HG03521 (cell line): ENCODE measurements at regions not wholly inside any gene's neighbourhood (a gene's known extent, or its start where the extent isn't known, plus 50 kb on each side); places are given as distances from the start of the nearest gene placed in this dataset.

Experiments
- ATAC-seq: cut with Tn5 transposase; IDR thresholded peaks from one replicate; pipeline ENCODE4 v1.9.1; 2021; ENCODE audit warnings: mild to moderate bottlenecking, moderate library complexity; ENCODE audit not compliant: unreplicated experiment

DNA sequence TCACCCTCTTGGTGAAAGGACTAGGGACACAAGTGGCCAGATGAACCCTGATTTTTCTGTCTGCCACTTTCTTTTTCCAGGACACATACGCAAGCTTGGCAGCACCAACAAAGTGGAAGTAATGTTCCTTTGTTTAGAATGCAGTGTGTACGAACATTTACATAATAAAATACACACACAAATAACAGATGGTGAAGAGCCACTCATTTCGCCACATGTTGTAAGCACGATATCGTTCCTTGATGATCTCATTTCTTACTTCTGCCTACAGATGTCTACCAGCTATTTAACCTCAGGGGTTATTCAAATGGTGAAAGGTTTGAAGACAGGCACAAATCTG is 670.2 kb upstream of the CXADR start:
- no peak for ATAC-seq

DNA sequence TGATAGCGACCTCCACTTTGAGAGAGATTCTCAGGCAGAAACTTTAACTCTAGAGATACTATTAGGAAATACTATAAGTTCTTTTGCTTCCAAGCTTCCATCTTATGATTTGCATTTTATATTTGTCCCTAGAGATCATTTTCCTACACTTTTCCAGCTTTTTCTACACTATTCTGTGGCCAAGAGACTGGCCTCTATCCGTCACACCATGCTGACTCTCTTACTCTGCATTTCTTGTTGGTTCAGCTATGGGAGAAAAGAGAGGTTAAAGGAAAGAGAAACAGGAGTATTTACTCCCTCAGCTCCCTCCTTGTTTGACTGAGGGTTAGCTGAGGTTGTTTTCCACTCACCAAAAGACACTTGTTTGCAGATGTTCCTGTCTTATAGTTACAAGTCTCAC is 665.6 kb upstream of the CXADR start:
- no peak for ATAC-seq

DNA sequence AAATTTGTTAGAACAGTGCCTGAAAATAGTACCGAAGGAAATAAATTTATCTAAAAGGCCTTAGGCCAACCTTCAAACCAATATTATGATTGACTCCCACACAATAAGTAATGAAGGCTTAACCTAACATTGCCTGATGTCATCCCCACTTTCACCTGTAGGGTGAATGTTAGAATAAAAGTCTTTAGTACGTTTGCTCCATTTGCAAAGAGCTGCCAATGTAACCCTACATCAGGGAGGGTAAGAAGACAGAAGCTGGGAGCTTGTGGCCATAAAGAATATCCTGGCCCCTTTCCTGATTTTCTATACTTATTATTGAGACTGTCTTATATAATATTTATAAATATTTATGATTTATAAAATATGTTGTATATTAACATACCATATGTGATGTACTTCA is 661.8 kb upstream of the CXADR start:
- ATAC-seq: no peak

DNA sequence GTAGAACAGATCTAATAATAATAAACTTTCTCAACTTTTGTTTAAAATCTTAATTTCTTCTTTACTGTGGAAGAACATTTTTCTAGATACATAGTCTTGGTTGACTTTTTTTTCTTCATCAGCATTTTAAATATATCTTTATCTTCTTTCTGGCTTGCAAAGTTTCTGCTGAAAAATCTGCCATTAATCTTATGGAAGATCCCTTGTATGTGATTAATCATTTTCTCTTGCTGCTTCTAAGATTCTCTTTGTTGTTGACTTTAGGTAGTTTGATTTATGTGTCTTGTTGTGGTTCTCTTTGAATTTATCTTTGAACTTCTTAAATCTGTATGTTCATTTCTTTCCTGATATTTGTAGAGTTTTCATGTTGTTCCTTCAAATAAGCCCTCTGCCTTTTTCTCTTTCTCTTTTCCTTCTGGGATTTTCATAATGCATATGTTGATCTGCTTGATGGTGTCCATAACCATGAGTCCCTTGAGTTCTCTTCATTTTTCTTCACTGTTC is 657.6 kb upstream of the CXADR start:
- no peak for ATAC-seq

DNA sequence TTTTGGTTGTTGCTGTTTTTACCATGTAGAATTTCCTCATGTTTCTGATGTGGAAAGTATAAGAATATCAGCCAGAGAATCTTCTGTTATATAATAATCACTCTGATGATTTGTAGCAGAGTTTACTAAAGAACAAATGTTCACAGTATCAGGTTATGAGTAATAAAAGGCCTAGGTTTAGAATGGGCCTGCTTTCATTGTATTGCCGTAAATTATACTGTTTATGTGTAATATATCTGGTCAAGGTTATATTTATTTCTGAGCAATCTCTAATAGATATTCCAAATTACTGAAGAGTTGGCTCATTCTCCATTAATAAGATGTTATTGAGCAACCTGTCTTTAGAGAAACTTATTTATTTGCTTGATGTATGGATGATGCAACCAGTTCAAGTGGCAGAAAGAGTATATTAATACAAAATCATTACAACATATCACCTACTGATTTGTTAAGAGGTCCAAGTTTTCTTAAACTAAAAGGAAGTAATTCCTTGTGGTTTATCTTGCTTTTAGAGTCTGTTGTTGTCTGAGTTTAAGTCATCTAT is 649.4 kb upstream of the CXADR start:
- no peak for ATAC-seq

DNA sequence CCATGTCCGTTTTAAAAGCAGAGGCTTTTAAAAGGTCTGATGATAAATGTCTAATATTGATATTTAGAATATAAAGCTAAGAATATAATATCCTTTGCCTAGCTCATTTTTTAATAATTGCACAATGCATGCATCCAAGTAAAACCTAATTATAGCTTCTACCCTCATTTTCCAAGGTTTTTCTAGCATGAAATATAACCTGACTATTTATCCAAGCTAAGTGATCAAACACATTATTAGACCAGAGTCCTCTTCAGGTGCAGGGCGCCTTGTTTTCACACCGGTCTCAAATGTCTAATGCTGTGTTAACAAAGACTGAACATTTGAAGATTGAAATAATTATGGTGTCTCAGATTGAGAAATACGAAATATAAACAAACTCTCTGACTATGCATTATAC is 648.9 kb upstream of the CXADR start:
- ATAC-seq: no peak

DNA sequence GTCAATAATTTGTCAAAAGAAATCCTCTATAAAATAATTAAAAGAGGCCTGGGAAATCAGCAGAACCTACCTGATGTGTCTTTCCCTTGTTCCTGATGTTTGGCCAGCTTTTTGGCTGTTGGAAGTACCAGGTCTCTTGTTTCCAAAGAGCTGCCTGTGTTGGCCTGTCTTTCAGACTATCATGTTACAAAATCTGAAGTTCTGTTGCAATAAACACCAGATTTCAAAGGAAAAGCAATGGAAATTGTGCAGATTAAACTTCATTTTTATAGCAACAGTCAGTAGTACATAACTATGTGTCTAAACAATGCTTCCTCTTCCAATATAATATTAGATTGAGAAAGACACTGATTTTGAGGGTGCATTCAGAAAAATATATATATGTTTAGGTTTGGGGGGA is 647.2 kb upstream of the CXADR start:
- ATAC-seq: no peak

DNA sequence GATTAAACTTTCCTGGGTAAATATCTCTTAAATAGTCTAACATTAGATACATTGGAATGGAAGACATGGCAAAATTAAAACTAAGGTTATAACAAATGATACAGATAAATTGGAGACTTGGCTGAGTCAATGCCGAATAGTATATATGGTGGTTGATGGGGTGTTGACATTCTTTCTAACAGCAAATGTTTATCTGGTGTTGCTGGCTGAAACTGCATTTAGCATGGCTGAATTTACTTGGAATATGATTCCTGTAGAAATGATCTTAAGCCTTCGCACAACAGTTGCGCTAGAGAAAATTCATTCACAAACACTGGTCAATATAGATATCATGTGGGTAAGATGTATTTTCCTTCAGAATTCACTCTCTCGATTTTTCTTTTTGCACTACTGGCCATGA is 646.0 kb upstream of the CXADR start:
- no peak for ATAC-seq

DNA sequence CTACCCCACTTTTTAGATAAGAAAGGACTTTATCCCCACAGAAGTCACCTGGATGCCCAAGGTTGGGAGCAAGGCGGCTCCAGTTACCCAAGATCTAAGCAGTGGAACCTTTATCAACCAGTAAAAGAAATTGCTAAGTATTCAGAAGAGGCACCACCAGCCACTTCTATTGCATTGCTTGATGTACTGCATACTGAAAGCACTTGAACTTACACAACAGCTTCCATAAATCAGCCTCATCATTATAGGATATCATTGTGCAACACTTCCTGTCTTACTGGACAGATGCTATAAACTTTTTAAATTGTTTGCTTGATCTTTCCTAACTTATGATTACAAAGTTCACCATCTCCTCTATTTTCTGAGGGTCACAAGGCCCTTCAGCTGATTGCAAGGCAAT is 642.7 kb upstream of the CXADR start:
- ATAC-seq: no peak

DNA sequence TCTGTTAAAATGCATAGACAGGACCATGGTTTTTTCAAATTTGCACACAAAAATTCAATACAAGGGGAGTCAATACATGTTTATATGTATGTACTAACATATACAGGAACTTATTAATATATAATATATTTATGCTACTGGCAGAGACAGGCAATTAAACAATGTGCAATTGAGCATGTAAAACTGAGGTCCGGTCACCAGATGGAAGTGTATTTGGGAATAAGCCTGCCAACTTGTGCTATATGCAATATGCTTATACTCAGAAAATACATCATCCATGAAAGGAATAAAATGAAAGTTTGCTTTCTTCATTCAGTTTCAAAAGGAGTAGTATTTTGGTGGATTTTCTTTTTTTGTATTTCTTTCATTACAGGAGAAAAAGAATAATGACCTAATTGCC is 640.2 kb upstream of the CXADR start:
- ATAC-seq: no peak

DNA sequence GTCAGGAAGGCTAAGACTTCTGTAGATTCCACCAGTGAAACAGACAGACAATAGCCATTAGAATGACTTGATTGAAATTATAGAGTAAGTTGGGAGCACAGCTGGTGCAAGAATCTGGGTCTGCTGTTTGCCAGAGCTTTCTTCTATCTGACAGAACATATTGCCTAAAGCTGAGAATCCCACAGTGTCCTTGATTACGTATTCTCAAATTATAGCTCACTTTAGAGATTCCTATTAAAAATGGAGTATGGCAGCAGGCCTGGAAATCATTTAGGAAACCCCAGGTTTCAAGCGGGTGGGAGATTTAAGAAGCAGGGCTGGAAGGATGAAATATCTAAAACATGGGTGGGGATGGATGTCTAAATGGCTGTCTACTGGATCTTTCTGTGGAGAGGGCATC is 639.7 kb upstream of the CXADR start:
- no peak for ATAC-seq

DNA sequence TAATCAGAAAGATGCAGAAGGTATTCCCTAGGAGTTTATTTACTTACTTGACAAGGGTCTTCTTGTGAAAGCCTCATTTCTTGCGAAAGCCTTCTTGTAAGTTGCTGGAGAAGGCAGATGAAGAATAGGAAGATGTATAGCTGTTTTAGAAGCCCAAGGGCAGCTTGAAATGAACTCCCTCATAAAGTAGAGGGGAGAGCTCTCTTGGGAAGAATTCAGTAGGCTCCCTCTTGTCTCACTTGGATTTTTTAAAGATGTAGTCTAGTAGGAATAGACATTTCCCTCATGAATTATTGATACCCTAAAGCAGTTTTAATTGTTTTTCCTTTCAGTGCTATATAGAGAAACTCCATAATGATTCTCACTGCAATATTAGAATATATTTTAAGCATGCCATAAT is 639.2 kb upstream of the CXADR start:
- no peak for ATAC-seq

DNA sequence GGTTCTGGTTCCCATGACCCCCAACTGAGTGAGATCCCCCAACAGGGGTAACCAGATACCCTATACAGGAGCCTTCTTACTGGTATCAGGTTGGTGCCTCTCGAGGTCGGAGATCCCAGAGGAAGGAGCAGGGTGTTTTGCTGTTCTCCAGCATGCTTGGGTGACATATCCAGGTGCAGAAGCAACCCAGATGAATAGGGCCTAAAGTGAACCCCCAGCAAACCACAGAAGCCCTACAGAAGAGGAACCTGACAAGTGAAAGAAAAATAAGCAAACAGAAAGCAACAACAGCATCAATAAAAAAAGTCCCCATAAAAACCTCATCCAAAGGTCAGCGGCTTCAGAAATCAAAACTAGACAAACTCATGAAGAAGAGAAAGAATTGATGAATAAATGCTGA is 633.4 kb upstream of the CXADR start:
- no peak for ATAC-seq

DNA sequence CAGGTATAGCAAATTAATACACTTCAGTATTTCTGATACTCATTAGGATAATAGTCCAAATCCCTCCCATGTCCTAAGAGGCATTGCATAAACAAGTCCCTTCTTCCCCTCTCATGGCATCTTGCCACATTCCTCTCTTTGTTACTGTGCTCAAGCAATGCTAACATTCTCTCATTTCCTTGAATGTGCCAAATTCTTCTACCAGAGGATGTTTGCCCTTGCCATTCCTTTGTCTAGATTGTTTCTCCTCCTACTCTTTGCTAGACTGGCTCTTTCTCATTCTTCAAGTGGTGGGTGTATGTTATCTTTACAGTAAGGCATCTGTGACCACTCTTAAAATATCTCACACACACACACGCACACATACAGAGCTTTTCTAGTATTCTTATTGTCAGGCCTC is 621.0 kb upstream of the CXADR start:
- no peak for ATAC-seq

DNA sequence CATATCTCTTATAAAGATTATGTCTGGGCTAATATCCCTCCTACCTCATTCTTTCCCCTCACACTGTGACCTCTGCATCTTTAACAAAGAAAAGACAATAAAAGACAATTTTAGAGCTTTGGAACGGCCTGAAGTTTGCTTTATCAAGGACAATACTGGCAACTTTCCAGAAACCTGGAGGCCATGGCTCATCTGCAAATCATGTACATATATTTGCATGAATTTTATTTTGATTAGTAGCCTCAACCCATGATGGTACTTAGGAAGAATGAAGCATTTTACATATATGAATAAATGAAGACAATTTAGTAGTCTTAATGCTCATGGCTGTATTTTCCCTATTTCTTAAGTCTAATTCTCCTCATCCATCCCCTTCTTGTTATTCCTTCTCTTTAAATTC is 612.2 kb upstream of the CXADR start:
- ATAC-seq: no peak

DNA sequence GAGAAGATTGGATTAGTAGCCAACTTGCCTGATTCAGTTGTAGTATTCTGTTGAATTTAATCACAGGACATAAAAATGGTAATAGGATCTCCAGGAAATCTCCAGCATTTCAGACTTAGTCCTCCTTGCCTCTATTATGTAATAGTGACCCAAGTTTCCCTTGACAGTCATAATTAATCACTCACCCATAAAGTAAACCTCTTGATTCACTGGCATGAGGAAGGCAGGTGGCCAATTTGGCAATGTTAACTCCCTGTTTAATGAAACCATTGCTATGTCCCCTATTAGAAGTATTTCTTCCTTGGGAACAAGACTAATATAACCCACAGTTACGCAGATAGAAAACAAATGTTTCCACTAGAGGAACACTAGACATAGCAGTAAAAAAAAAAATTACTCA is 604.8 kb upstream of the CXADR start:
- no peak for ATAC-seq

DNA sequence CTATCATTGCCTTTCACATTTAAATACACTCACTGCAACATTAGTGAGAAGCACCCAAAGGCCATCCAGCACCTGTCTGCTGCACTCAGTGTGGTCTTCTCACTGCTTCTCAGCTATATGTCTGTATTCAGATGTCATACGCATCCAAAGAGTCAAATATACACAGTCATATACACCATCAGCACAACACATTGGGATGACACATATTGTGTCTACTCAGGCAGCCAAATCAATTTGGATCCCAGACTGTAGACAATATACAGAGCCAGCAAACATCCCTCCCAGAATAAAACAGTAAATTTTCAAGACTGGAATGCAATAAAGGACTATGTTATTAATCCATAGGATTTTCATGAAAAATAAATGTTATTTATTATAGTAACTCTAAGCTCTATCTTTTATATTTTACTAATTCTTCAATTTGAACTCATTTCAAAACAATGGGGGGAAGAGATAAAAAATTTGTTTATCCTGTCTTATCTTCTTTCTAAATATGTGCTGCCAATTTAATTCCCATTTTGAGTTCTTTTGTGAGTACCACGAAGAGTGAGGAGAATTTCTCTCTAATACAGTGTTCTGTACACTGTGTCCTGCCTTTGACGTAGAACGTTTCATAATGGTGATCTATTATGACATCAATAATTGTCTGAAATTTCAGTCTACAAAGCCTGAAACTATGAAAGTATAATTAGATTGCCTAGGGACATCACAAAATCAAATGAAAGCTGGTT is 602.2 kb upstream of the CXADR start:
- ATAC-seq: no peak

DNA sequence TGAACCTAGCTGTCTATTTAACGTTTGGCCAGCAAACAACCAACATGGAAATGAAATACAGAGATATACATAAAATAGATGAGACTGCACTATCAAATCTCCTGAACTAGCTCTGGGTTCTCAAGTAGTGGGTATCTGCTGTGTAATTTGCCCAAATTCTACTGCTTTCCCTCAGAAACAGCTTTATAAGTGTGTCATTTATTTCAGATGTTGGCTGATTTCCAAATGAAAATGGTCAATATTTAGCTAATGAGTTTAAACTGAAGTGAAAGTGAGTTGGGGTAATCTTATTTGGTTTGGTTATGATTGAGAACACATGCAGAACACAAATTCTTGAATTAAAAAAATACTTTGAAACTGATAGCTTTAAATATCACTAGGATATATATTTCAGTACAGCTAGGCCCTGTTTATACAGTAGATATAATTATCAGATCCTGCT is 601.7 kb upstream of the CXADR start:
- no peak for ATAC-seq

DNA sequence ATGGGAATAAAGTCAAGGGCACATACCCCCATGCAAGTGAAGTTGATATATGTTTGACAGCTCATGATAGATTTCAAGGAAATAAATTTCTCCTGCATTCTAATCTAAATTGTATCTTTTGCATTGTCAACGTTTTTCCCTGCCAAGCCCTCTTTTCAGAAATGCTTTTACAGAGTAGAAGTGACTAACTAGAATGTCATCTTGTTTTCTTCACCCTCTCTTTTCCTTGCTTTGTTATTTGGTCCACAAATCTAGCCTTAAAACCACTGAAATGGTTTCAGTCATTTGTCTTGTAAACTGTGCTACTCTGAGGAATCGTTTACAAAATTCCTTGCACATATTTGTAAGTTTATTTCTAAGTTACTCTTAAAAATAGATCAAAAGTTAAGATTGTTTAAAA is 600.8 kb upstream of the CXADR start:
- ATAC-seq: no peak

DNA sequence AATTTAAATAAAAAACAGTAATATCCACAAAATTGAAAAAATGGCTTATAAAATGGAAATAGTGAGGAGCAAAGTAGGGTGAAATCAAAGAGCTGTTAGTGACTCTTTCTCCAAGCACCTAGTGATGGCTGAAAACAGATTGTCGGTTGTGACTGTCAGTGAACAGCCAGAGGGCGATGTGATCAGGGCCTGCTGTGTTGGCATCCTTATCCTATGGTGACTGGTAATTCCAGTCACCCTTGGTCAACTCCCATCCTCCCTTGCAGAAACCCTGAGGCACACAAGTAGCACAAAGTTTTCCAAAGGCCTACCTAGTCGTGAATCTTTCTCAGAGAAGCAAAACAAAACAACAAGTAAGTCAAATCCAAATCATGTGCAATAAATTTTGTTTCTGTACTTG is 599.8 kb upstream of the CXADR start:
- no peak for ATAC-seq

DNA sequence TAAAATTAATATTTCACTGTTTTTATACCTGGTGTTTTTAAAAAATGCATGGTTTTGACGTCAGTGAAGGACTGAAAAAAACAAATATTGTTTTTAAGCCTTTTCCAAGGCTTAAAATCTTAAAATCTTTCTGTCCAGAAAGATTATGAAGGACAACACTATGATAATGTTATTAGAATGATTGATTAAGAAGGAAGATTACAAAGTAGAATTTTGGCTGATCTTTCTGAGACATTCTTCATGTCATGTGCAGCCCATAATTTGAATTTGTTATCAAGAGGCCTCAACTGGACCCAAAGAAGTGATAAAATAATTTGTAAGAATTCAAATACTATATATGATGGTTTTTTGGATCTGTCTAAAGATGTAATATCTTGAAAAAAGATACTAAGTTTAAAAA is 584.4 kb upstream of the CXADR start:
- ATAC-seq: no peak

DNA sequence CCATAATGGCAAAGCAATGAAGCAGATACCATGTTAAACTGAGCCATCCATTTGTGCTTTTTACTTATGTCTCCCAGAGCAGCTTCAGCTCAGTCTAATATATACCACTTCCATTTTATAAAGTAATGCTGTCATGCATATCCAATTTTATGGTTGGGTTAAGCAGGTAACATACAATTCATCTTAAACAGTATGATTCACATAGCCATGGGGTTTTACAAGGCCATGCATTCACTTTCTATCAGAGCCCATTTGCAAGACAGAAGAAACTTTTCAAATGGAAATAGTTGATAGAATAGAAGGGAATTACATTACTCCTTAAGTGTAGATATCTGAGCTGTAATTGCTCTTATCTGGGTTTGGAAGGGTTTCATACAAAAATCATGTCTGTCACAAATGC is 580.5 kb upstream of the CXADR start:
- no peak for ATAC-seq

DNA sequence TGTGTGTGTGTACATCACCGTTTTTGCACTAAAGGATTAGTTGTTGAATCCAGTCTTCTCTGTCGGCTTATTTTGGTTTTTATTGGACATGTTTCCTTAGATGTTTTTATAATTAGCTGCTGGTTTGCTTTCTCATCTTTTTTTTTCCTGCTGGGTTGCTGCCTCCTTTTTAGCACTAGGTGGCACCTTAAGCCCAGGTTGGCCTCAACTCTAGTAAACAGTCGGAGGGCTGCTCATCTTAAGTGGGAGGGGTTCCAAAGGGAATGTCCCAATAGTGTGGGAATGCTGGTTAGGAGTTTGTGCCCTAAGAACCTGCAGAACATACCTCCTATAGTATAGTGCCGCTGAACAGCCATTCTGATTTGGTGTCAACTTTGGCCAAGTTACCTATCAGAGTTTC is 570.1 kb upstream of the CXADR start:
- no peak for ATAC-seq
